CD4-positive, CD25-positive, alpha-beta regulatory T cell (primary cell): ENCODE measurements at regions not wholly inside any gene's neighbourhood (a gene's known extent, or its start where the extent isn't known, plus 50 kb on each side); places are given as distances from the start of the nearest gene placed in this dataset.

ENCODE experiments used
- ATAC-seq, 2 donors: fragments of 150-1000 bp; cut with Tn5 transposase; one replicate each; pipeline ENCODE4 v1.10.0; 2021; ENCODE audit warnings: low read depth in 2 of 2, moderate number of reproducible peaks in 2 of 2, moderate library complexity in 1 of 2
- DNase-seq, 3 donors: peaks; one replicate each; pipeline versions ENCODE4 v3.0.0 to v3.0.0-alpha.2; 2012 to 2022; ENCODE audit warnings: mixed read lengths in 1 of 3
- H3K27ac ChIP-seq: one replicate; pipeline ENCODE4 v1.7.0; 2013; ENCODE audit warnings: mild to moderate bottlenecking, low read length; ENCODE audit not compliant: insufficient read depth, poor library complexity, severe bottlenecking
- H3K27me3 ChIP-seq: one replicate; pipeline ENCODE4 v1.7.0; 2013; ENCODE audit warnings: low read length; ENCODE audit not compliant: control insufficient read depth, insufficient read depth
- H3K36me3 ChIP-seq: one replicate; pipeline ENCODE4 v1.7.0; 2013; ENCODE audit warnings: mild to moderate bottlenecking, low read length, moderate library complexity; ENCODE audit not compliant: control insufficient read depth, insufficient read depth
- H3K4me1 ChIP-seq: 2 replicates; pipeline ENCODE4 v1.7.0; 2013; ENCODE audit warnings: mild to moderate bottlenecking, low read length; ENCODE audit not compliant: insufficient read depth, control insufficient read depth, poor library complexity, severe bottlenecking
- H3K4me3 ChIP-seq: one replicate; pipeline ENCODE4 v1.7.0; 2013; ENCODE audit warnings: low read depth, mild to moderate bottlenecking, low read length, moderate library complexity
- H3K9me3 ChIP-seq, 2 experiments: 1 replicate in 1 of 2; 2 replicates in 1 of 2; pipeline ENCODE4 v1.7.0; 2013; ENCODE audit warnings: low read length in 2 of 2, mild to moderate bottlenecking in 1 of 2, moderate library complexity in 1 of 2; ENCODE audit not compliant: control insufficient read depth in 2 of 2
- H3K27ac Mint-ChIP-seq, 3 donors: one replicate each; pipeline ENCODE4 v1.8.0; 2020 to 2022; ENCODE audit warnings: mild to moderate bottlenecking in 3 of 3, mixed read lengths in 3 of 3, moderate library complexity in 2 of 3
- H3K27me3 Mint-ChIP-seq: one replicate; pipeline ENCODE4 v1.8.0; 2022; ENCODE audit warnings: mild to moderate bottlenecking, mixed read lengths
- H3K36me3 Mint-ChIP-seq: one replicate; pipeline ENCODE4 v1.8.0; 2020; ENCODE audit warnings: mixed read lengths
- H3K4me1 Mint-ChIP-seq, 4 donors: one replicate each; pipeline ENCODE4 v1.8.0; 2020 to 2022; ENCODE audit warnings: mixed read lengths in 4 of 4, mild to moderate bottlenecking in 1 of 4
- H3K4me3 Mint-ChIP-seq, 4 donors: one replicate each; pipeline ENCODE4 v1.8.0; 2020 to 2022; ENCODE audit warnings: mild to moderate bottlenecking in 4 of 4, mixed read lengths in 4 of 4, moderate library complexity in 3 of 4
- H3K9me3 Mint-ChIP-seq, 7 donors: one replicate each; pipeline ENCODE4 v1.8.0; 2020 to 2022; ENCODE audit warnings: mixed read lengths in 7 of 7, mild to moderate bottlenecking in 3 of 7, moderate library complexity in 2 of 7

DNA sequence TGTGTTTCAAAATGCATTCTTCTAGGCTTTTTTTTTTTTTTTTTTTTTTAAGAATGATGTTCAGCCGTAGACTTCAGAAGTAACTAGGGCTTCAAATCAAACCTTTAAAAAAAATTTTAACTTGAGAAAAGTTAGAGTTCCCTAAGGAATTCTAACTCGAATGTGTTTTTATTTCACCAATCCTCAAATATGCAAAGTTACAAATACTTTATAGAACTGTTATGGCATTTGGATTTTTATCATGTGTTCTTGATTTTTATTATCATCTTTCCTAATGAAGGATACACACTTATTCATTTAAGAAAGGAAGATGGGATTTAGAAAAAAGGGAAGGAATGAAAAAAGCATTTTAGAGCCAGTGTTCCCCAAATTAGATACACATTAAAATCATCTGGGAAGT is 200.6 kb upstream of the LDB2 start:
- Histone ChIP-seq H3K27ac (no peak overlapping the region), H3K27me3 (no peaks in the 10 kb centered on the region), H3K36me3 (no peaks in the 10 kb centered on the region), H3K4me3 (no peak overlapping the region), H3K9me3 (no peaks in the 10 kb centered on the region), H3K4me1 (no peaks in the 10 kb centered on the region)
- Mint-ChIP-seq H3K36me3 (no peaks in the 10 kb centered on the region), H3K9me3 (no peaks in the 10 kb centered on the region), H3K4me3 (no peak overlapping the region), H3K27me3 (no peaks in the 10 kb centered on the region), H3K27ac (no peak overlapping the region), H3K4me1 (no peaks in the 10 kb centered on the region)
- DNase-seq = no peak
- ATAC-seq = no peak

DNA sequence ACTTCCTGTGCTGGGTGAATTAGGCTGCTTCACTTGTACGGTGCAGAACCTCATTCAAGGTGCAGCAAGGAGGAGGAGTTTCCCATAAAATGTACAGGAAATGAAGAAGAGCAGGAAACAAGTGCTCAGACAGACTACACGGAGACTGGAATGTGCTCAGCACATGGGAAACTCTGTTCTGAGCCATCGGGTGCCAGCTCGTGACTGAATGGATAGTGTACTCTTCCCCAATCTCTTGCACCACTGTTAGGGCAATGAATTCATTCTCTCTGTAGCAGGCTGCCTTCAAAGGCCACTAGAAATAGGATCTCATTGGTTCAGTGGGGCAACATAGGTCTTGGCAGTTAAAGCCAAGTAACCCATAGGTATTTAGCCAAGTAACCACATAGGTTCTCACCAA is 200.0 kb upstream of the LDB2 start:
- Mint-ChIP-seq H3K27me3 (no peaks in the 10 kb centered on the region), H3K4me1 (no peaks in the 10 kb centered on the region), H3K27ac (no peak overlapping the region), H3K9me3 (no peaks in the 10 kb centered on the region), H3K4me3 (no peak overlapping the region), H3K36me3 (no peaks in the 10 kb centered on the region)
- Histone ChIP-seq H3K36me3 (no peaks in the 10 kb centered on the region), H3K9me3 (no peaks in the 10 kb centered on the region), H3K27ac (no peak overlapping the region), H3K4me1 (no peaks in the 10 kb centered on the region), H3K4me3 (no peak overlapping the region), H3K27me3 (no peaks in the 10 kb centered on the region)
- no peak for ATAC-seq
- DNase-seq = no peak

DNA sequence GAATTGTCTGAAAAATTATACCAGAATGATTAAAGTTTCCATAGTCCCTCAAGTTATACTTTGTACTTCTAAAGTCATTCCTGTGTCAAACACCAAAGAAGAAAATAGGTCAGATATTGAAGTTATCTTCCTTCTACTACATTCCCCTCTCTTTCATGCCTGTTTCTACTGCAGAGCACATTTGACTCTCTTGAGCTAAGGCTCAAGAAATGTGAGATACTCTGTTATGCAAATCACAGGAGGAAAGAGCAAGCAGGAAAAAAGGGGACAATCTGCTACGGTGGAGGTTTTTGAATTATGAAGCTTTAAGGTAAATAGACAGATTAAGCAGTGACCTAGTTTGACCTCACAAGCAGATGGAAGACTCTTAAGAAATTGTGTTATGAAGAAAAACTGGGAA is 198.9 kb upstream of the LDB2 start:
- DNase-seq (no peak), ATAC-seq (no peak)
- Mint-ChIP-seq H3K36me3 (no peaks in the 10 kb centered on the region), H3K4me1 (no peaks in the 10 kb centered on the region), H3K4me3 (no peak overlapping the region), H3K27me3 (no peaks in the 10 kb centered on the region), H3K9me3 (peaks cover 0 to 4% (median 0%) of the 10 kb centered on the region in 7 donors), H3K27ac (no peak overlapping the region)
- Histone ChIP-seq H3K27ac (no peak overlapping the region), H3K27me3 (no peaks in the 10 kb centered on the region), H3K9me3 (no peaks in the 10 kb centered on the region), H3K4me3 (no peak overlapping the region), H3K4me1 (no peaks in the 10 kb centered on the region), H3K36me3 (no peaks in the 10 kb centered on the region)

- H3K27ac Mint-ChIP-seq = no peak overlapping the region
These were observed 198.2 kb upstream of the LDB2 start for GRCh38 chr4:17096692-17097091.

DNA sequence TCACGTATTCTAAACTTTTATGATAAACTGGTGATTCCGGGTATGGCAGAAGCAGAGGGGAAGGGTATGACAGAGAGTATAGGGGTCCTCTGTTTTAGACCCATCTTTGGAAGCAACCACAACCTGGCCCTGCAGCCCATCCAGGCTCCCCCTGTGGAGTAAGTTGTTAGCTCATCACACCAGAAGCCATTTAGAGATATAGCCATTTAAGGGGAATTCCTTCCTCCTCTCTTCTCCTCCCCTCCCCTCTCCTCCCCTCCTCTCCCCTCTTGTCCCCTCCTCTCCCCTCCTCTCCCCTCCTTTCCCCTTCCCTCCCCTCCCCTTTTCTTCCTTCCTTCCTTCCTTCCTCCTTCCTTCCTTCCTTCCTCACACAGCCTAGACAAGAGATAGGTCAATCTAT is 197.3 kb upstream of the LDB2 start:
- no peak for DNase-seq
- no peaks in the 10 kb centered on the region for H3K27me3 Mint-ChIP-seq
- Histone ChIP-seq H3K27me3 (no peaks in the 10 kb centered on the region), H3K27ac (no peak overlapping the region), H3K4me3 (no peak overlapping the region), H3K9me3 (no peaks in the 10 kb centered on the region), H3K4me1 (no peaks in the 10 kb centered on the region), H3K36me3 (no peaks in the 10 kb centered on the region)
- no peaks in the 10 kb centered on the region for H3K36me3 Mint-ChIP-seq
- ATAC-seq = no peak
- H3K27ac Mint-ChIP-seq = no peak overlapping the region
- no peaks in the 10 kb centered on the region for H3K4me1 Mint-ChIP-seq
- no peak overlapping the region for H3K4me3 Mint-ChIP-seq
- peaks cover 0 to 4% (median 0%) of the 10 kb centered on the region in 7 donors for H3K9me3 Mint-ChIP-seq

More at GRCh38 chr4:17096692-17097091, 198.2 kb upstream of the LDB2 start:
- Histone ChIP-seq H3K4me1 (no peaks in the 10 kb centered on the region), H3K27me3 (no peaks in the 10 kb centered on the region), H3K4me3 (no peak overlapping the region), H3K36me3 (no peaks in the 10 kb centered on the region), H3K9me3 (no peaks in the 10 kb centered on the region), H3K27ac (no peak overlapping the region)
- H3K27me3 Mint-ChIP-seq = no peaks in the 10 kb centered on the region
- H3K36me3 Mint-ChIP-seq = no peaks in the 10 kb centered on the region
- no peak overlapping the region for H3K4me3 Mint-ChIP-seq
- DNase-seq = no peak
- H3K9me3 Mint-ChIP-seq = peaks cover 0 to 4% (median 0%) of the 10 kb centered on the region in 7 donors
- no peaks in the 10 kb centered on the region for H3K4me1 Mint-ChIP-seq
- ATAC-seq = no peak

GRCh38 chr4:17094876-17095210 is 196.4 kb upstream of the LDB2 start:
- Histone ChIP-seq H3K9me3 (no peaks in the 10 kb centered on the region), H3K27me3 (no peaks in the 10 kb centered on the region), H3K4me3 (no peak overlapping the region), H3K4me1 (no peaks in the 10 kb centered on the region), H3K36me3 (no peaks in the 10 kb centered on the region), H3K27ac (no peak overlapping the region)
- Mint-ChIP-seq H3K27me3 (no peaks in the 10 kb centered on the region), H3K9me3 (peaks cover 0 to 4% (median 0%) of the 10 kb centered on the region in 7 donors), H3K27ac (no peak overlapping the region), H3K4me3 (no peak overlapping the region), H3K36me3 (no peaks in the 10 kb centered on the region), H3K4me1 (no peaks in the 10 kb centered on the region)
- no peak for DNase-seq
- no peak for ATAC-seq

GRCh38 chr4:17094159-17094875 is 195.9 kb upstream of the LDB2 start:
- ATAC-seq = no peak
- Mint-ChIP-seq H3K9me3 (peaks cover 0 to 4% (median 0%) of the 10 kb centered on the region in 7 donors), H3K4me3 (no peak overlapping the region), H3K27ac (no peak overlapping the region), H3K36me3 (no peaks in the 10 kb centered on the region), H3K4me1 (no peaks in the 10 kb centered on the region), H3K27me3 (no peaks in the 10 kb centered on the region)
- no peaks in the 10 kb centered on the region for H3K27me3 ChIP-seq
- no peaks in the 10 kb centered on the region for H3K9me3 ChIP-seq
- no peak for DNase-seq
- no peaks in the 10 kb centered on the region for H3K36me3 ChIP-seq
- H3K4me3 ChIP-seq = no peak overlapping the region
- no peaks in the 10 kb centered on the region for H3K4me1 ChIP-seq
- H3K27ac ChIP-seq = no peak overlapping the region

- ATAC-seq = no peak
- H3K36me3 Mint-ChIP-seq = no peaks in the 10 kb centered on the region
These were observed 195.0 kb upstream of the LDB2 start for GRCh38 chr4:17093481-17093880.

More at GRCh38 chr4:17093481-17093880, 195.0 kb upstream of the LDB2 start:
- Histone ChIP-seq H3K36me3 (no peaks in the 10 kb centered on the region), H3K4me3 (no peak overlapping the region), H3K27me3 (no peaks in the 10 kb centered on the region), H3K4me1 (no peaks in the 10 kb centered on the region), H3K27ac (no peak overlapping the region), H3K9me3 (no peaks in the 10 kb centered on the region)
- Mint-ChIP-seq H3K4me1 (no peaks in the 10 kb centered on the region), H3K27ac (no peak overlapping the region), H3K27me3 (no peaks in the 10 kb centered on the region), H3K9me3 (peaks cover 0 to 4% (median 0%) of the 10 kb centered on the region in 7 donors), H3K4me3 (no peak overlapping the region)
- no peak for DNase-seq
